Endothelial cell of umbilical vein (primary cell): ENCODE measurements at regions not wholly inside any gene's neighbourhood (a gene's known extent, or its start where the extent isn't known, plus 50 kb on each side); places are given as distances from the start of the nearest gene placed in this dataset.

Source experiments
- BruUV-seq: library from RNA; stranded (reverse); fragments of 400-500 nt; replicated peaks from 2 replicates; lab custom pipeline; 2021; lab: Mats Ljungman, UMichigan
- CTCF ChIA-PET: fragments of 300-600, 350-600 bp; sonication (Branson Sonifier 250); formaldehyde crosslinking; loops from one replicate; lab custom pipeline; 2021; ENCODE audit warnings: antibody characterized with exemption, inconsistent platforms; lab: Charles Lee
- POLR2A ChIA-PET: fragments of 300-600, 350-600 bp; sonication (Branson Sonifier 250); formaldehyde crosslinking; loops from one replicate; lab custom pipeline; 2021; ENCODE audit warnings: antibody characterized with exemption, inconsistent platforms; lab: Charles Lee
- DNase-seq: peaks from one replicate; pipeline ENCODE4 v3.0.0-alpha.2; 2011; ENCODE audit warnings: low read depth, low spot score
- FAIRE-seq: peaks from 2 replicates; lab custom pipeline; 2011; peaks lifted over from hg19 to GRCh38; lab: Jason Lieb, UNC
- H2AFZ ChIP-seq: 2 replicates; pipeline ENCODE4 v1.6.0; 2012; ENCODE audit warnings: low read depth, low read length, control low read depth, inconsistent platforms
- H3K27ac ChIP-seq: 2 replicates; pipeline ENCODE4 v1.5.1; 2011; ENCODE audit warnings: low read depth, mild to moderate bottlenecking, control low read depth, low read length, moderate library complexity; ENCODE audit not compliant: insufficient read depth
- H3K27me3 ChIP-seq, 2 experiments: 2 replicates each; pipeline versions ENCODE4 v1.6.0 to v1.6.1; 2011; ENCODE audit warnings: low read length in 2 of 2, mixed read lengths in 1 of 2; ENCODE audit not compliant: control insufficient read depth in 2 of 2, insufficient read depth in 2 of 2
- H3K36me3 ChIP-seq, 2 experiments: 2 replicates in 1 of 2; 3 replicates in 1 of 2; pipeline ENCODE4 v1.5.1; 2011; ENCODE audit warnings: low read length in 2 of 2, mild to moderate bottlenecking in 1 of 2, moderate library complexity in 1 of 2; ENCODE audit not compliant: control insufficient read depth in 2 of 2, insufficient read depth in 2 of 2; ENCODE audit errors: extremely low read depth in 1 of 2
- H3K4me1 ChIP-seq: 3 replicates; pipeline ENCODE4 v1.5.1; 2011; ENCODE audit warnings: mild to moderate bottlenecking, low read length; ENCODE audit not compliant: control insufficient read depth, insufficient read depth; ENCODE audit errors: extremely low read depth
- H3K4me2 ChIP-seq: 2 replicates; pipeline ENCODE4 v1.6.1; 2011; ENCODE audit warnings: low read length, control low read depth, mixed read lengths; ENCODE audit not compliant: insufficient read depth
- H3K4me3 ChIP-seq, 3 experiments: fragments of 200-600 bp in 1 of 3; sonication (generic), shearing (Covaris generic) in 1 of 3; replicated peaks in 1 of 3; 2 replicates each; pipeline ENCODE4 v1.5.1; 2011 to 2016; ENCODE audit warnings: control low read depth in 3 of 3, low read length in 3 of 3, mild to moderate bottlenecking in 2 of 3, inconsistent platforms in 1 of 3, low read depth in 1 of 3, moderate library complexity in 1 of 3; ENCODE audit not compliant: insufficient read depth in 1 of 3
- H3K79me2 ChIP-seq: 2 replicates; pipeline ENCODE4 v1.6.0; 2012; ENCODE audit warnings: low read length, inconsistent platforms; ENCODE audit not compliant: control insufficient read depth, insufficient read depth
- H3K9ac ChIP-seq: replicated peaks from 2 replicates; pipeline ENCODE3; 2011; ENCODE audit warnings: low read length, control low read depth; ENCODE audit not compliant: insufficient read depth; ENCODE audit errors: extremely low read depth
- H3K9me1 ChIP-seq: replicated peaks from 3 replicates; pipeline ENCODE4 v1.6.0; 2011; ENCODE audit warnings: mild to moderate bottlenecking, low read length; ENCODE audit not compliant: control insufficient read depth, insufficient read depth; ENCODE audit errors: extremely low read depth
- H3K9me3 ChIP-seq: replicated peaks from 2 replicates; pipeline ENCODE4 v1.5.1; 2012; ENCODE audit warnings: low read length, inconsistent platforms; ENCODE audit not compliant: control insufficient read depth, insufficient read depth
- H4K20me1 ChIP-seq: replicated peaks from 2 replicates; pipeline ENCODE3; 2011; ENCODE audit warnings: mild to moderate bottlenecking, low read length; ENCODE audit not compliant: control insufficient read depth, insufficient read depth; ENCODE audit errors: extremely low read depth
- EZH2 ChIP-seq: IDR thresholded peaks from 2 replicates; pipeline ENCODE4 v1.6.1; 2012; ENCODE audit warnings: borderline replicate concordance, low read depth, mild to moderate bottlenecking, moderate library complexity, low read length, inconsistent platforms; ENCODE audit not compliant: severe bottlenecking
- FOS ChIP-seq: IDR thresholded peaks from 2 replicates; pipeline ENCODE4 v1.6.1; 2011; ENCODE audit warnings: mild to moderate bottlenecking, low read length, moderate library complexity, borderline replicate concordance; ENCODE audit not compliant: insufficient read depth
- GATA2 ChIP-seq: IDR thresholded peaks from 2 replicates; pipeline ENCODE4 v1.7.0; 2011; ENCODE audit warnings: low read depth, mild to moderate bottlenecking, moderate library complexity, mixed read lengths, low read length; ENCODE audit not compliant: insufficient read length, insufficient read depth
- JUN ChIP-seq: IDR thresholded peaks from 2 replicates; pipeline ENCODE4 v1.6.1; 2011; ENCODE audit warnings: borderline replicate concordance, low read depth; ENCODE audit not compliant: insufficient read length, insufficient read depth
- MYC ChIP-seq: IDR thresholded peaks from one replicate; pipeline ENCODE4 v1.6.1; 2011; ENCODE audit warnings: mild to moderate bottlenecking, low read depth, low read length
- POLR2A ChIP-seq: IDR thresholded peaks from 2 replicates; pipeline ENCODE4 v1.6.1; 2012; ENCODE audit warnings: low read depth, mild to moderate bottlenecking, control low read depth, low read length
- POLR2AphosphoS5 ChIP-seq: IDR thresholded peaks from 2 replicates; pipeline ENCODE4 v1.6.1; 2012; ENCODE audit warnings: low read depth, mild to moderate bottlenecking, control low read depth, low read length, moderate library complexity; ENCODE audit not compliant: insufficient read depth
- dilution Hi-C: fragments of 300-500 bp; cut with MboI; formaldehyde crosslinking; loops from one replicate; pipeline ENCODE4 v1.15.0; 2019; ENCODE audit warnings: low sequenced_read_pairs; ENCODE audit not compliant: extremely low pct_ligation_motif_present
- intact Hi-C: fragments of 100-400 bp; cut with micrococcal nuclease; formaldehyde crosslinking; loops from one replicate; pipeline ENCODE4 v1.10.0; 2022
- TF ChIP-seq, protein P1 (sequence below), 2 donors: IDR thresholded peaks; 1 replicate in 1 of 2; 2 replicates in 1 of 2; pipeline ENCODE4 v1.5.1; 2011; ENCODE audit warnings: low read length in 2 of 2, mild to moderate bottlenecking in 2 of 2, moderate library complexity in 2 of 2, control low read depth in 1 of 2, inconsistent platforms in 1 of 2, low read depth in 1 of 2; ENCODE audit not compliant: insufficient read depth in 1 of 2; ENCODE audit errors: extremely low read depth in 1 of 2
- TF ChIP-seq, protein P2 (sequence below): IDR thresholded peaks from 2 replicates; pipeline ENCODE4 v1.6.1; 2011; ENCODE audit not compliant: insufficient read depth, insufficient read length

DNA sequence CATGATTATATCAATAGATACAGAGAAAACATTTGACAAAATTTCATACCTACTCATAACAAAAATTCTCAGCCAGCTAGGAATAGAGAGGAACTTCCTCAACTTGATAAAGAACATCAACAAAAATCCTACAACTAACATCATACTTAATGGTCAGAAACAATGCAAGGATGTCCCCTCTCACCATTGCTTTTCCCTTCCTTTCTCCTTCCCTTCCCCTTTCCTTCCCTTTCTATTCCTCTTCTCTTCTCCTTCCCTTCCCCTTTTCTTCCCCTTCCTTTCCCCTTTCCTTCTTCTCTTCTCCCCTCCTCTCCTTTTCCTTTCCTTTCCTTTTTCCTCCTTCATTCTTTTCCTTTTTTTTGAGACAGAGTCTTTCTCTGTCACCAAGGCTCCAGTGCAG, 418.3 kb upstream of the B3GAT1 start:
- Histone ChIP-seq H3K9me3 (no peaks in the 10 kb centered on the region), H3K27ac (no peak overlapping the region), H2AFZ (no peak overlapping the region), H3K4me1 (no peaks in the 10 kb centered on the region), H3K4me3 (no peak overlapping the region), H3K9me1 (no peaks in the 10 kb centered on the region), H3K79me2 (no peaks in the 10 kb centered on the region), H3K4me2 (no peak overlapping the region), H4K20me1 (no peaks in the 10 kb centered on the region), H3K36me3 (no peaks in the 10 kb centered on the region), H3K9ac (no peak overlapping the region), H3K27me3 (no peaks in the 10 kb centered on the region)
- dilution Hi-C loops (no loop called here), intact Hi-C loops (no loop called here)
- POLR2A ChIA-PET = no interaction called here
- no peak for TF ChIP-seq EZH2
- TF ChIP-seq POLR2AphosphoS5 = no peak
- TF ChIP-seq, protein P1, sequence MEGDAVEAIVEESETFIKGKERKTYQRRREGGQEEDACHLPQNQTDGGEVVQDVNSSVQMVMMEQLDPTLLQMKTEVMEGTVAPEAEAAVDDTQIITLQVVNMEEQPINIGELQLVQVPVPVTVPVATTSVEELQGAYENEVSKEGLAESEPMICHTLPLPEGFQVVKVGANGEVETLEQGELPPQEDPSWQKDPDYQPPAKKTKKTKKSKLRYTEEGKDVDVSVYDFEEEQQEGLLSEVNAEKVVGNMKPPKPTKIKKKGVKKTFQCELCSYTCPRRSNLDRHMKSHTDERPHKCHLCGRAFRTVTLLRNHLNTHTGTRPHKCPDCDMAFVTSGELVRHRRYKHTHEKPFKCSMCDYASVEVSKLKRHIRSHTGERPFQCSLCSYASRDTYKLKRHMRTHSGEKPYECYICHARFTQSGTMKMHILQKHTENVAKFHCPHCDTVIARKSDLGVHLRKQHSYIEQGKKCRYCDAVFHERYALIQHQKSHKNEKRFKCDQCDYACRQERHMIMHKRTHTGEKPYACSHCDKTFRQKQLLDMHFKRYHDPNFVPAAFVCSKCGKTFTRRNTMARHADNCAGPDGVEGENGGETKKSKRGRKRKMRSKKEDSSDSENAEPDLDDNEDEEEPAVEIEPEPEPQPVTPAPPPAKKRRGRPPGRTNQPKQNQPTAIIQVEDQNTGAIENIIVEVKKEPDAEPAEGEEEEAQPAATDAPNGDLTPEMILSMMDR (IDR thresholded peaks at IDR 0.05; ENCODE audit: extremely low read depth in 1 of 2, insufficient read depth in 1 of 2, low read depth in 1 of 2, low read length in 2 of 2) = no peak
- TF ChIP-seq GATA2 = no peak
- no peak for TF ChIP-seq FOS
- TF ChIP-seq JUN = no peak
- TF ChIP-seq MYC = no peak
- TF ChIP-seq POLR2A = no peak
- TF ChIP-seq, protein P2, sequence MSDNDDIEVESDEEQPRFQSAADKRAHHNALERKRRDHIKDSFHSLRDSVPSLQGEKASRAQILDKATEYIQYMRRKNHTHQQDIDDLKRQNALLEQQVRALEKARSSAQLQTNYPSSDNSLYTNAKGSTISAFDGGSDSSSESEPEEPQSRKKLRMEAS = no peak
- DNase-seq (no peak), FAIRE-seq (no peak)
- CTCF ChIA-PET = no interaction called here
- no TSS peak for BruUV-seq
